ENCODE measurements at regions not wholly inside any gene's neighbourhood (a gene's known extent, or its start where the extent isn't known, plus 50 kb on each side); places are given as distances from the start of the nearest gene placed in this dataset.

DNA sequence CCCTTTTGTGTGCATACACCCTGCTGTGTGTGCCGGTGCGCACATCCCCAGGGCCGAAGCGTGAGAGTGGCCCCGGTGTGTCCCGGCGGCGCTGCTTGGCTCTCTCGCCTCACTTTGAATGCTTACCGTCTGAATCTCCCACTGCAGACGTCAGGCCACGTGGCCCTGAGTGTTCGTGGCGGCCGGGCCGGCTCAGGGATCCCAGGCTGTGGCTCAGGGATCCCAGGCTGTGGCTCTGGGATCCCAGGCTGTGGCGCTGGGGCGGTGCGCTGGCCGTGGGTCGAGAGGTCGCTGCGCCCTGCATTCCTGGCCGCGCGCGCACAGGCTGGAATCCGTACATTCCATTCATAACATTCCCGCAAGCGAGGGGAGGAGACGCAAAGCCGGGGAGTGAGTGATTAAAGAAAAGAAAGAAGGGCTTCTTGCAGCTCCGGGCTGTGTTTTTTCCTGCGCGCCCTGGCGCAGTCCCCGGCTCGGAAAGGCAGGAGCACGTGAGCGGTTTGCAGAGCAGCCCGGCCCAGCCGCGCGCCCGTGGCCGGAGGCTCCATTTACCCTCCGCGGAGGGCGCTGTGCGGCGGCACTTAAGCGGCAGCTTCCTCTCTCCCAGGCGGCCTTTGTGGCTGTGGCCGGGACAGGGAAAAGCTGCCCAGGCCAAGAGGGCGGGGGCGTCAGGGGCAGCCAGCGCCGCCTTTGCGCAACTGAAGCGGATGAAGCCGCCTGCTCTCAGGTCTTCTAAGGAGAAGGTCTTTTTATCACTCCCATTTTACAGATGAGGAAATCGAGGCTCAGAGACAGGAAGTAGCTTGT, 87.0 kb upstream of the ALDH1L1 start:
- DNase-seq (ENCODE audit: low read depth in 4 of 4, low spot score in 2 of 4), result peak in 3 of 4 donors; percentile 60 to 79 (median 73)

GRCh38 chr3:126266850-126267168, 86.4 kb upstream of the ALDH1L1 start:
- no peak for DNase-seq (ENCODE audit: low read depth in 4 of 4, low spot score in 2 of 4)

DNA sequence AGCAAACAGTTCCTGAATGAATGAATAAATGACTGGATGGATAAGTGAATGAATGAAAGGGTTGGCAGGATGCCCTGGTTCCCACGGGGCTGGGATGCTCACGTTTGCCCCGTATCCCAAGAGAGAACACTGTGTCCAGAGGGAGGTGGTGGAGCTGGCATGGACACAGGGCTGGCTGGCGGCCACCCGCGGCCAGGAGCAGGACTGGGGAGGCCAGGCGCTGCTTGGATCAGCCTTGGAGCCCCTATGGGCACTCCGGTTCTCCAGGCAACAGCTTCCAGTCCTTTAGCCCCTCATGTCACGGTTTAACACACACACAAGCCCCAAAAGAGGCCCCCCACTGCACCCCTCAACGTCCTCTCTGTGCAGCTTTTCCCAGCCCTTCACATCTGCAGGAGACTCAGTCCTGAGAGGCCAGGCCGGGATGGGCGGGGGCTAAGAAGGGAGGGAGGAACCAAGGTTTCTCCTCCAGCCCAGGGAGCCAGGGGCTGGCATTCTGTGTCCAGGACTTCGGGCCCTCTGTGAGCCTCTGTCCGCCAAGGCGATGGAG, 86.0 kb upstream of the ALDH1L1 start:
- no peak for DNase-seq (ENCODE audit: low read depth in 4 of 4, low spot score in 2 of 4)

DNA sequence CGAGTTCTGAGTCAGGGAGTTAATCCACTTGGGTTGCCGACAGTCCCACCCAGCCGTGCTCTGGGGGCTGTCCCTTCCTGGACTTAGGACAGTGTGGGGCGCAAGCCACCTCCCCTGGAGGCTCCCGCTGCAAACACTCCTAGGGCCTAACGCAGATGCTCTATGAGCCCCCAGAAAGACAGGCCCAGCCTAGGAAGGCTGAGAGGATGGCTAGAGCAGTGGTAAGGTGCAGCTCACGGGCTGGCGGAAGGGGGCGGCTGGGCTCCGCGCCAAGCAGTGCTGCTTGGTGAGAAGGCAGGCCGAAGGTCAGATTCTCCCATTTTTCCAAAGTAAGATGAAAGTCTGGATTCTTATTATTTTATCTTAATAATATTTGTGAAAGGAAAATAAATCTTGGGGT, 84.6 kb upstream of the ALDH1L1 start:
- no peak for DNase-seq (ENCODE audit: low read depth in 4 of 4, low spot score in 2 of 4)

DNA sequence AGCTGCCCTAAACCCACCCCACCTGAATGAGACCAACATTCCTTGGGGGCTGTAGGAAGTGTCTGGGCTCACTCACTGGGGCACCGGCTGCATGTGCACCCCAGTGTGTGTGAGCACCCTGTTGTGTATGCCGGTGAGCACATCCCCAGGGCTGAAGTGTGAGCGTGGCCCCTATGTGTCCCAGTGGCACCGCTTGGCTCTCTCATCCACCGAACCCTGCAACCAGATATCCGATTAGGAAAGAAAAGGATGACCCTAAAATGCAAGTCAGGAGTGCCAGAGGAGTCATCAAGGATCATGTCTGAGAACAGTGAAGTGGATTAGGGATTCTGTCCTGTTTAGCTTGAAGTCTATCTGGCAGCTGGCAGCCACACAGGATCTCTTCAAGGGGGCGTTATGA, 84.0 kb upstream of the ALDH1L1 start:
- DNase-seq (ENCODE audit: low read depth in 4 of 4, low spot score in 2 of 4), result no peak

DNA sequence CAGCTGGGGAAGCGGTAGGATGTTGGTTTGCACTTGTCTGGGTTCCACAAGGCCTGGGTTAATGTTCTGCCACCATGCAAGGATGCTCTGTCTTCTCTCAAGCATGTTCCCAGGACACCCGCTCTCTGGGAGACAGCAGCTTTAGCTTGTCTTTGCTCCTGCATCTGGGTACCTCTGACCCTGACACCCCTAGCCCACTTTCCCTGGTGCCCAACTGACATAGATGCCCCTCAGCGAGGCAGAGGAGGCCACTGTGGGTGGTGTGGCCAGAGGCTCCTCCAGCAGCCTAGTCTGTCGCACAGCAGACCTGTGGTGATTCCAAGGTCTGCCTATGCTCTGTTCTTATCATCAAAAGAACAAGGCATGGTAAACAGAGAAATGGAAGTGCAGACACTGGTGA, 83.6 kb upstream of the ALDH1L1 start:
- DNase-seq (ENCODE audit: low read depth in 4 of 4, low spot score in 2 of 4), result no peak

- no peak for DNase-seq (ENCODE audit: low read depth in 4 of 4, low spot score in 2 of 4)
Measured at GRCh38 chr3:126263539-126263938, 83.2 kb upstream of the ALDH1L1 start.

DNA sequence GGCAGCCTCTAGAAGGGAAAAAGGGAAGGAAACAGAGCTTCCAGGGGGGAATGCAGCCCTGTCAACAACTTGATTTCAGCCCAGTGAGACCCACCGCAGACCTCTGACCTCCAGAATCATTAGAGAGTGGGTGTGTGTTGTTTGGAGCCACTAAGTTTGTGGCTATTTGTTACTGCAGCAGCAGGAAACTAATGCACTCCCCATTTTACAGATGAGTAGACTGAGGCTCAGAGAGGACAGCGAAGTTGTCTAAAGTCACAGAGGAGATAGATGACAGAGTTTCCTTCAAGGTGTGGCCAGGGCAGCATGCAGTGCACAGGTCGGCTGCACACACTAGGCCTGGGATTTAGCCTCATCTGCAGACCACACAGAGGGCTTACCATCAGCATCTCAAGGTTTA, 81.8 kb upstream of the ALDH1L1 start:
- no peak for DNase-seq (ENCODE audit: low read depth in 4 of 4, low spot score in 2 of 4)

DNA sequence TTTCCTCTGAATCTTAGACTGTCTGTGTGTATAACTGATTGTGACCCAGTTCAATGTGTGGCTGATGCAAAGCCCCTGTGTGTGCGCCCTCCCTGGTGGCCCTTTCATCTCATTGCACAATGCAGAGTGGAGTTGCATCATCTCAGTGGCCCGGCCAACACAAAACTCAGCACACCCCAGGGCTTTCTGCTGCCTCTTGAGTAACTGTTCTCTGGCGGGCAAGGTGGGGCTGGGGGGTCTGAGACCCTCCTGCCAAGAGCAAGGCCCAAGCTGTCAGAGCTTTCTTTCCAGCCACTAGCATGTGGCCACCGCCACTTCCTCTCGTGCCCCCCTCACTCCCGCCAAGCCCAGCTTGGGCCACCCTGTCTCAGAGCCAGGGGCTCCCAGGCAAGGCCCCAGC, 80.7 kb upstream of the ALDH1L1 start:
- no peak for DNase-seq (ENCODE audit: low read depth in 4 of 4, low spot score in 2 of 4)

- no peak for DNase-seq (ENCODE audit: low read depth in 4 of 4, low spot score in 2 of 4)
Measured at GRCh38 chr3:126259411-126260391, 79.3 kb upstream of the ALDH1L1 start.

DNA sequence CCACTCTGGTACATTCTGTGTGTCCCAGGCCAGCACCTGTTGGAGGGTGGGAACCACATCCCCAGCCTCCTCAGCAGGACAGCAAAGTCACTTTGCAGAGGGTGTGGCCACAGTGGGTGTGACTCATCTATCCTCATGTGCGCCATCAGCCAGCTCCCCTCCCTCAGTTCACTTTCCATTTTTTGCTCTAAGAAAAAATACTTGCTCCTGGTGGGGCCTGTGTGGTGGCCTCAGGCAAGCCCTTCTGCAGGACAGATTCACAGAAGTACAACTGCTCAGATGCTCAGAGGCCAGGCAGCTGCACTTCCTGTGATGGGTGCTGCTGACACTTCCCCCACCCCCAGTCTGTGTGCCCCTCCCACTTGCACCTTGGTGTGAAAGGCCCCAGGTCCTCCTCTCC, 78.3 kb upstream of the ALDH1L1 start:
- DNase-seq (ENCODE audit: low read depth in 4 of 4, low spot score in 2 of 4), result no peak

DNA sequence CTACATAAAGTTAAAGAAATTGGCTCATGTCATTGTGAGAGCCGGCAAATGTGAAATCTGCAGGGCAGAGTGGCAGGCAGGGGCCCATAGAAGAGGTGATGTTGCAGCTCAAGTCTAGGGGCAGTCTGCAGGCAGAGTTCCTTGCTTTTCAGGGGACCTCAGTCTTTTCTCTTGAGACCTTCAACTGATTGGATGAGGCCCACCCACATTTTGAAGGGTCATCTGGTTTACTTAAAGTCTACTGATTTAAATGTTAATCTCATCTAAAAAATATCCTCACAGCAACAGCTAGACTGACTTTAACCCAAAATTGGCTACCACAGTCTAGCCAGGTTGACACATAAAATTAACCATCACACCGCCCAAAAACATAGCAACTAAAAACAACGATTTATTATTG, 77.6 kb upstream of the ALDH1L1 start:
- DNase-seq (ENCODE audit: low read depth in 4 of 4, low spot score in 2 of 4), result no peak

- no peak for DNase-seq (ENCODE audit: low read depth in 4 of 4, low spot score in 2 of 4)
Measured at GRCh38 chr3:126257174-126257573, 76.8 kb upstream of the ALDH1L1 start.

- no peak for DNase-seq (ENCODE audit: low read depth in 4 of 4, low spot score in 2 of 4)
Measured at GRCh38 chr3:126256251-126256650, 75.9 kb upstream of the ALDH1L1 start.

- no peak for DNase-seq (ENCODE audit: low read depth in 4 of 4, low spot score in 2 of 4)
Measured at GRCh38 chr3:126253072-126253471, 72.7 kb upstream of the ALDH1L1 start.

GRCh38 chr3:126252373-126252772, 72.0 kb upstream of the ALDH1L1 start:
- DNase-seq (ENCODE audit: low read depth in 4 of 4, low spot score in 2 of 4), result no peak

DNA sequence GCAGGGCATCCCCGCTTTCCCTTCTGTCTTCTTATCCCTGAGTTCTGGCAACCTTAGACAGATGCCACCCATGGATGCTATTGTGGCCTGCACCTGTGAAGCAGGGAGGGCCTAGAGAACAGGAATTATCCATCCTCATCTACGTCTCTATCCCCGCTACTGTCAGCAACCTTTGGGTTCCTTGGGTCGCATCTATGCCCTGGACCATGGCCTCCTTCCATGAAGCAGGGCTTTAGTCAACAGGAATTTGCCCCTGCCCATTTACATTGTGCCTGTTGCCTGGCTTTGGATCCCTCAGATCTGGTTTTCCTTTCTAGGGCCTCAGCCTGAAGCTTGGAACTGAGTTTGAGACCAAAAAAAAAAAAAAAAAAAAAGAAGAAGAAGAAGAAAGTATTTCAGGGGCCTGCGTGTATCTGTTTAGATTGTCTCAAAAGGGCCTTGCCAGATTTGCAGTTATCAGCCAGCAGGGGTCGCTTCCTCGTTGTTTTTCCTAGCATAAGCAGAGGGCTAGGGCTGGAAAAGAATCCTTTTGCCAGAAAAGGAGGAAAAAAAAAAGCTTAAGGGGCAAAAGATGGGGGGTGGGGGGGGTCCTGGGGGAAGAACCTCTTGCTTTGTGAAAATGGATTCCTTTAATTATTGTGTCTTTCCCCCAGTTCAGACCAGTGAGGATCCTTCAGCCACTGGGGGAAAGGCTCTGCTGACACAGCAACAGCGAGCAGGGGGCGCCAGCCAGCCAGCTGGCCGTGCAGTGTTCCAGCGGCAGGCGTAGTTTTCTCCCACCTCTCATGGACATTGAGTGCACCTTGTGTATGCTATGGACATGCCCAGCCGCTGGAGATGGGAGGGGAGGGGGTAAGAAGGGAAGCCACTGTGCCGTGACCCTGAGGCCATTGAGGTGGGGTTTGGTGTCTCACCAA, 65.7 kb upstream of the ALDH1L1 start:
- DNase-seq (ENCODE audit: low read depth in 4 of 4, low spot score in 2 of 4), result peak in 1 of 4 donors; percentile 60

Measured in left renal cortex interstitium (tissue), 4 donors.